K562 (cell line): ENCODE measurements at regions not wholly inside any gene's neighbourhood (a gene's known extent, or its start where the extent isn't known, plus 50 kb on each side); places are given as distances from the start of the nearest gene placed in this dataset.

Experiments
- BACH1 ChIP-seq: fragments of 200-800 bp; sonication (Bioruptor generic); IDR thresholded peaks from 2 replicates; pipeline ENCODE4 v1.6.1; 2016; ENCODE audit warnings: missing genetic modification characterization, missing compliant biosample characterization
- CHD1 ChIP-seq: fragments of 200-600 bp; sonication (generic); IDR thresholded peaks from one replicate; pipeline ENCODE4 v1.6.1; 2012; ENCODE audit warnings: mild to moderate bottlenecking, moderate library complexity, low read length, inconsistent platforms
- DDX20 ChIP-seq: fragments of 450-650 bp; IDR thresholded peaks from 2 replicates; pipeline ENCODE4 v1.6.1; 2016; ENCODE audit warnings: missing genetic modification characterization, low read depth, mild to moderate bottlenecking, missing compliant biosample characterization, moderate library complexity
- EGR1 ChIP-seq: fragments of 450-650 bp; conservative IDR thresholded peaks from 2 replicates; pipeline ENCODE4 v1.6.1; 2017; ENCODE audit warnings: mild to moderate bottlenecking
- HCFC1 ChIP-seq: IDR thresholded peaks from 2 replicates; pipeline ENCODE4 v1.6.1; 2012; ENCODE audit warnings: low read depth, low read length, improper control_type of control experiment
- HDAC8 ChIP-seq: fragments of 450-650 bp; IDR thresholded peaks from 2 replicates; pipeline ENCODE4 v1.6.1; 2016; ENCODE audit warnings: mild to moderate bottlenecking, missing genetic modification characterization, moderate library complexity, missing compliant biosample characterization
- IRF2 ChIP-seq: sonication (generic); formaldehyde crosslinking; IDR thresholded peaks from 2 replicates; pipeline ENCODE4 v1.8.1; 2022; ENCODE audit warnings: mild to moderate bottlenecking, missing genetic modification reagents
- IRF9 ChIP-seq: fragments of 450-650 bp; IDR thresholded peaks from 2 replicates; pipeline ENCODE4 v1.6.1; 2016; ENCODE audit warnings: missing biosample characterization, missing genetic modification characterization
- LEF1 ChIP-seq: fragments of 450-650 bp; IDR thresholded peaks from 2 replicates; pipeline ENCODE4 v1.6.1; 2016; ENCODE audit warnings: mild to moderate bottlenecking
- MAFK ChIP-seq: IDR thresholded peaks from 2 replicates; pipeline ENCODE4 v1.6.1; 2011; ENCODE audit warnings: low read length, improper control_type of control experiment
- NR2C2 ChIP-seq, 2 experiments: fragments of 200-800 bp in 1 of 2; sonication (Bioruptor generic) in 1 of 2; sonication (generic) in 1 of 2; formaldehyde crosslinking in 1 of 2; IDR thresholded peaks; 2 replicates each; pipeline versions ENCODE4 v1.6.1 to v1.8.0; 2016 to 2022; ENCODE audit warnings: mild to moderate bottlenecking in 1 of 2, missing compliant biosample characterization in 1 of 2, missing genetic modification characterization in 1 of 2, missing genetic modification reagents in 1 of 2
- OTX1 ChIP-seq: fragments of 450-650 bp; formaldehyde crosslinking; IDR thresholded peaks from 2 replicates; pipeline ENCODE4 v1.4.0; 2022; ENCODE audit warnings: mild to moderate bottlenecking
- PRDM10 ChIP-seq: fragments of 450-650 bp; IDR thresholded peaks from 2 replicates; pipeline ENCODE4 v1.6.1; 2018; ENCODE audit not compliant: partially characterized antibody
- SMARCC2 ChIP-seq: fragments of 450-650 bp; IDR thresholded peaks from 2 replicates; pipeline ENCODE4 v1.6.1; 2017; ENCODE audit warnings: antibody characterized with exemption, moderate library complexity, mild to moderate bottlenecking, low read depth
- SOX6 ChIP-seq: fragments of 450-650 bp; IDR thresholded peaks from 2 replicates; pipeline ENCODE4 v1.6.1; 2014; ENCODE audit warnings: mild to moderate bottlenecking
- SP1 ChIP-seq: sonication (generic); formaldehyde crosslinking; IDR thresholded peaks from 2 replicates; pipeline ENCODE4 v1.8.1; 2022; ENCODE audit warnings: mild to moderate bottlenecking, missing genetic modification reagents
- SREBF2 ChIP-seq: sonication (generic); formaldehyde crosslinking; IDR thresholded peaks from 2 replicates; pipeline ENCODE4 v1.4.0; 2020; ENCODE audit warnings: mild to moderate bottlenecking, missing genetic modification reagents
- ZNF324 ChIP-seq: fragments of 250-450 bp; sonication (Bioruptor Pico); IDR thresholded peaks from 2 replicates; pipeline ENCODE4 v1.4.0; 2020; ENCODE audit warnings: mild to moderate bottlenecking
- TF ChIP-seq, protein P1 (sequence below): fragments of 450-650 bp; IDR thresholded peaks from 2 replicates; pipeline ENCODE4 v1.6.1; 2016; ENCODE audit warnings: borderline replicate concordance
- TF ChIP-seq, protein P2 (sequence below): fragments of 450-650 bp; IDR thresholded peaks from 2 replicates; pipeline ENCODE4 v1.6.1; 2016; ENCODE audit warnings: antibody characterized with exemption

DNA sequence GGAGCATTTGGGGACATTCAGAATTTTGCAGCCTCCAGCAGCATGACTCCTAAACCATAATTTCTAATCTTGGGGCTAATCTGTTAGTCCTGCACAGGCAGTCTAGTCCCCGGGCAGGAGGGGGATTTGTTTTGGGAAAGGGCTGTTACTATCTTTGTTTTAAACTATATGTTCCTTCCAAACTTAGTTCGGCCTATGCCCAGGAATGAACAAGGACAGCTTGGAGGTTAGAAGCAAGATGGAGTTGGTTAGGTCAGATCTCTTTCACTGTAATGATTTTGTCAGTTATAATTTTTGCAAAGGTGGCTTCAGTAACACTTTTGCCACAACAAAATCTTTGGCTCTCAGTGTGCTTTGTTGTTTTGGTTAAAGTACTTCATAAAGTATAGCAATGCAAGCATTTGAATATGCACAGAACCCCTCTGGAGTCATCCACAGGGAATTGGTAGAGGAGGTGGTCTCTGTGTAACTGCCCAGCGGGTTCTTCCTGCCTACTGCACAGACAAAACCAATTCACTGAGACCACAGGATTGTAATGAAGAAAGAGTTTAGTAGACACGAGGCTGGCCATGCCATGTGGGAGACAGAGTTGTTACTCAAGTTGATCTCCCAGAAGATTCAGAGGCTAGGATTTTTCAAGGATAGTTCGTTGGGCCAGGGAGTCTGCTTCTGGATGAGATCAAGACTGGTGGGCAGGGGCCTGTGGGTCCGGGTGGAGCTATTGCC, 224.1 kb upstream of the MYLIP start (continued):
- TF ChIP-seq NR2C2 (CRISPR knock-in tag; IDR thresholded peaks at IDR 0.05) (no peak), NR2C2 (tag; IDR thresholded peaks at IDR 0.05) (no peak), SOX6 (no peak), DDX20 (tag) (peak; percentile 98), PRDM10 (no peak), ZNF324 (CRISPR knock-in tag) (peak; percentile 85), MAFK (no peak), IRF2 (CRISPR knock-in tag) (no peak), BACH1 (tag) (peak; percentile 92), SMARCC2 (no peak), HCFC1 (no peak), EGR1 (no peak), IRF9 (tag) (peak; percentile 96), HDAC8 (peak; percentile 98), SP1 (no peak), CHD1 (no peak), OTX1 (CRISPR knock-in tag) (0 out of 2 replicates have a peak, but pooled peaks have one; percentile 31), LEF1 (no peak), SREBF2 (no peak)
- TF ChIP-seq, protein P1, sequence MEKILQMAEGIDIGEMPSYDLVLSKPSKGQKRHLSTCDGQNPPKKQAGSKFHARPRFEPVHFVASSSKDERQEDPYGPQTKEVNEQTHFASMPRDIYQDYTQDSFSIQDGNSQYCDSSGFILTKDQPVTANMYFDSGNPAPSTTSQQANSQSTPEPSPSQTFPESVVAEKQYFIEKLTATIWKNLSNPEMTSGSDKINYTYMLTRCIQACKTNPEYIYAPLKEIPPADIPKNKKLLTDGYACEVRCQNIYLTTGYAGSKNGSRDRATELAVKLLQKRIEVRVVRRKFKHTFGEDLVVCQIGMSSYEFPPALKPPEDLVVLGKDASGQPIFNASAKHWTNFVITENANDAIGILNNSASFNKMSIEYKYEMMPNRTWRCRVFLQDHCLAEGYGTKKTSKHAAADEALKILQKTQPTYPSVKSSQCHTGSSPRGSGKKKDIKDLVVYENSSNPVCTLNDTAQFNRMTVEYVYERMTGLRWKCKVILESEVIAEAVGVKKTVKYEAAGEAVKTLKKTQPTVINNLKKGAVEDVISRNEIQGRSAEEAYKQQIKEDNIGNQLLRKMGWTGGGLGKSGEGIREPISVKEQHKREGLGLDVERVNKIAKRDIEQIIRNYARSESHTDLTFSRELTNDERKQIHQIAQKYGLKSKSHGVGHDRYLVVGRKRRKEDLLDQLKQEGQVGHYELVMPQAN, result no peak
- TF ChIP-seq, protein P2, sequence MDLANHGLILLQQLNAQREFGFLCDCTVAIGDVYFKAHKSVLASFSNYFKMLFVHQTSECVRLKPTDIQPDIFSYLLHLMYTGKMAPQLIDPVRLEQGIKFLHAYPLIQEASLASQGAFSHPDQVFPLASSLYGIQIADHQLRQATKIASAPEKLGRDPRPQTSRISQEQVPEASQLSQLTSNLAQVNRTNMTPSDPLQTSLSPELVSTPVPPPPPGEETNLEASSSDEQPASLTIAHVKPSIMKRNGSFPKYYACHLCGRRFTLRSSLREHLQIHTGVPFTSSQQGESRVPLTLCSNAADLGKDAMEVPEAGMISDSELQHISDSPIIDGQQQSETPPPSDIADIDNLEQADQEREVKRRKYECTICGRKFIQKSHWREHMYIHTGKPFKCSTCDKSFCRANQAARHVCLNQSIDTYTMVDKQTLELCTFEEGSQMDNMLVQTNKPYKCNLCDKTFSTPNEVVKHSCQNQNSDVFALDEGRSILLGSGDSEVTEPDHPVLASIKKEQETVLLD, result no peak
